Superior temporal gyrus (tissue), 1 donor: ENCODE measurements at regions not wholly inside any gene's neighbourhood (a gene's known extent, or its start where the extent isn't known, plus 50 kb on each side); places are given as distances from the start of the nearest gene placed in this dataset.

Experiments
- DNase-seq: peaks from one replicate; pipeline ENCODE4 v3.0.0-alpha.2; 2016; ENCODE audit errors: extremely low spot score

DNA sequence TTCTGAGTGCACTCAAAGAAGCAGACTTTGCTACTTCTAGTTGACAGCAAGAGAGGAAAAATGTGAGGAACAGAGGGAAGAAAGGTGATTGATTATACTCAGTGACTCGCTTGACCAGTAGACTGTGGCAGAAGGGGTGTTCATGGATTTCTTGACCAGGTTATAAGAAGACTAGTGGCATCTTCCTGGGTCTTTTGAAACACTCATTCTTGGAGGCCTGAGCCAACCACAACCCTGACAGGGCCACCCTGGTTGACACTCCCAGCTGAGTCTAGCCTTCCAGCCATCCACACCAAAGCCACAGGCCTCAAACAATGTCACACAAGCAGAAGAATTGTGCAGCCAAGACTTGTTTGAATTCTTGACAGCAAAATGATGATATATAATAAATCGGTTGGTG, 366.3 kb downstream of the SS18 start:
- DNase-seq: no peak

DNA sequence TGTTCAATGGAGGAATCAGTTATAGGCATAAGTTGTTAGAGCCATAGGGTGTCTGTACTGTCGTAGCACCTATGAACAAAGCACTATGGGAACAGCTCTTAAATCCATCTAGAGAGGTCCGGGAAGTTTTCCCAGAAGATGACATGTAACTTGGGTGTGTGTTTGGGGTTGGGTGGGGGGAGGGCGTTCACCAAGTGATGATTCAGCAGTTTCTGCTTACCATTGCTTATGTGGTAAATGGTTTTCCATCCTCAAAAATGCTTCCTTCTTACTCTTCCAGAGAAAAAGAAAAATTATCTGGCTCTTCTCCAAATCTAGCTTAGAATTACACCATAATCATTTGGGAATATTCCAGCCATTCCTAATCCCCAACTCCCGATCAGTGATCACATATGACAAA, 361.1 kb upstream of the ZNF521 start:
- DNase-seq: no peak

DNA sequence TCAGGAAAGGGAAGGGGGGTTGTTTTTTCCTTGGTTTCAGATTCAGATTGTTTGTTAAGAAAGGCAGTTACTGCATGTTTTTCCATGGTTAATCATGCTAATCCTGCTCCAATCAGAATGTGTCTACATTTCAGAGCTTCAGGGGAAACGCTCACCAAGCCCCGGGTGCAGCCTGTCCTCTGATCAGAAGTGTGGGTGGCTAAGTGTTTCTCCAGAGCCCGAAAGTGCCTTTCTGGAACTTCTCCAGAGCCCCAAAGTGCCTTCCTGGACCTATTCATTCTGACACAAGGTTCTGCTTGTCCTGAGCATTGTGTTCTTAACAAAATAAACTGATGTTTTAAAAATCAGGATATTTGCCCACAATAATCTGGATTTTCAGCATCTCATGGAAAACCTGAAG, 359.0 kb upstream of the ZNF521 start:
- DNase-seq: no peak

DNA sequence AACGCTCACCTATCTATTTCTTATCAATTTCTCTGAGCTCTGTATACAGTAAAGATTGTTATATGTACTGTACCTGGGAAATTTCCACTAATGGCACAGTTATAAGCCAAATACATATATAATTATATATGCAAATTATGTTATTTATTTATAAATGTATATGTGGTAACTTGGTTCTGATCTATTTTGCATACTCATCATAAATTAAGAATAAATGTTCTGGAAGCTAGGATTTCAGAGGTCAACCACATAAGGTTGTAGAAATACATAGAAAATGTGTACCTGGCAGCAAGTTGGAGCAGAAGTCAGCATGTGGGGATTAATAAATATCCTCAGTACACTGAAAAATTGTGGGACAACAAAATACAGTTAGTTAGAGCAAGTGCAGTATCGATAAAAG, 353.7 kb upstream of the ZNF521 start:
- no peak for DNase-seq

DNA sequence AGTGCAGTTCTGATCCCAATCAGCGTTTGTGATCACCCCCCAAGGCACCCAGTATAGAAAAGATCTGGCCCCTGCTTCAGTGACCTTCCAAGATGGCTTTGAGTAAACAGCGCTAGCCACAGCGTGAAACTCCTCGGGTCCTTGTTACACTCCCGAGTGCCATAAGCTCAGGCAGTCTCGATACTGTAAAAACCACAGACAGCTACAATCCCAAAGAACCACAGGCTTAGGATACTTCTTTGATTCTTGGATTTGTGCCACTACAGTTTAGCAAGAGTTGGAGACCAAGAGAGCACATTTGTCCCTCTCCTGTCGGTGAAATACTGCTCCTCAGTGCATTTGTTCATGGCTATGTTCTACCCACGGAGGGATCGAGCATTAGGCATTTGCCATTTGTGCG, 352.5 kb upstream of the ZNF521 start:
- DNase-seq: no peak

DNA sequence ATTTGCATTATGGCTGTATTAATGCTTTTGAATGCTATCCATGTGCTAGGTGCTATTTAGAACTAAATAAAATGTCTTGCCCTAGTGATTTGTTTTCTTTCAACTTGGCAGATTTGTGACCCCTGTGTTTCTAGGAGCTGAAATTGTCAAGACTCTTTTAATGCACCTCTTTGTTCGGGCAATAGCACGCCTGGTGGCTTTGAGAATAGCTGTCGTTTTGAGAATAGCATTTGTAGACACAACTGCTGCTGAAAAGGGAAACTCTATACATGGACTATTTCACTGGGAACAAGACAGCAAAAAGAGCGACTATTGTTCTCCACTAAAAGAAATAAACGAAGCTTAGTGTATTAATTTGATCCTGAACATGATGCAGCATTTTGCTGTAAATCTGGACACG, 352.1 kb upstream of the ZNF521 start:
- no peak for DNase-seq

DNA sequence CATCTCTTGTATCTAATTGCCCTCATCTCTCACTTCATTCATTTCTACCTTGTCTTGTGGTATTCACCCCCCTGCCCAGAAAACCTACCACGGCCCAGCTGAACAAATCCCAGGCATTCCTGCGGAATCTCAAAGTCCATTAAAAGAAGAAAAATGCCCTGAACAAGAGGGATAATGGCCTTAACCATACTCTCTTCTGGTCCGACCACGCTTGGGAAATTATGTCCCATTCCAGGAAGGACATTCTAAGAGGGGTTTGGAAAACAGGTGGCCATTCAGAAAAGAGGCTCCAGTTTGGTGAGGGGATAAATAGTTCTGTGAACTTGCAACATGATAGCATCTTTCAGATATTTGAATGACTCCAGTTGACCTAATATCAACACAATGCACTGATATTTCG, 349.9 kb upstream of the ZNF521 start:
- DNase-seq: no peak

DNA sequence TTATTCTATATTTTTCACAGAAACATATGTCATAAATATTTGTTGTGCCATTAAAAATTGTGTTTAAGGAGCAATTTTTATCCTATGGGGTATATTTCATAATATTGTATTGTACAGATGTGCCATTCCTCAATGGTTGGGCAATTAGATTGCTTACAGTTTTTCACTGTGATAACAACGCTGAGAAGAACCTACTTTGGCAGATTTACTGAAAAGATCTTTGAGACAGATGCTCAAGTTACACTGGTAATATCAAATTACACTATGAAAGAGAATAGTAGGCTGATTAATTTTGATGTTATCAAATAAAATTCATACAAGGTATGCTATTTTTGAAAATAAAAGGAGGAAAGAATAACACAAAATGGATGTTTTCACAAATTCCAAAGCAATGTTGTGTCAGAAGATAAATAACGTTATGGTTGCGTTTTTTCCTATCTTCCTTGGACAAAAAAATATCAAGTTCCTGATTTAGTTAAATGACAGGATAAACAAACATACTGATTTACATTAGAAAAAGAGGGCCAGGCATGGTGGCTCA, 335.1 kb upstream of the ZNF521 start:
- no peak for DNase-seq

DNA sequence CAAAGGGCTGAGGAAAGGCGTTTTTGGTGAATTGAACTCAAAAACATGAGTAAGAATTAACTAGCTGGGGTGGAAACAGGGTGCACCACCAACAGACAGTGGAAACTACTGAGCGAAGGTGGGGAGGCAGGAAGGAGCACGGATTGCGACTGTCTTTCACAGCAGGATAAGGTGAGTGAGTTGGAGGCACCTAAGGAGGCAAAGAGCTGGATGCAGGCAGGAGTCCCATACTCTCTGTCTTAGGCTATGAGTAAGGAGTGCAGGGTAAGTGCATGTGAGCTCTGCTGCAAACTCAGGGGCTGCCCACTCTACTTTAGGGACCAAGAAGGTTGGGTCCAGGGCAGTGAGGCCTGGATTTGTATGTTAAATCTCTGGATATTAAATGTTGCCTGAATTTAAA, 333.1 kb upstream of the ZNF521 start:
- no peak for DNase-seq

DNA sequence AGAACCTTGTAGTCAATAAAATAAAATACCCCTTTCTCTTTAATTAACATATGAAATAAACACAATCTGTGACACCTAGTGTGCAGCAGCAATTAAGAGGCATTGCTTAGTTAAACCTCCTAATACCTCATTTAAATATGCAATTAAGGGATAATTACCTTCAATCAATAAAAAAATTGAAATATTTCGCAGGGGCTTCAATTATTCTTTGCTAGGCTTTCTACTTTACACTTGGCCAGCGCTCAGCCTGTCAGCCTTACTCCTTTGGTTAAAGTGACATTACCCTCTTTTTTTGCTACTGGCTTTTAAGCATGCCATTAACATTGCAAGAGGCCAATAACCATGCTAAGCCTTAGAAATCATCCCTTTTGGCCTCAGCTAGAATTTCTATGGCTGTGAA, 327.5 kb upstream of the ZNF521 start:
- DNase-seq: no peak

DNA sequence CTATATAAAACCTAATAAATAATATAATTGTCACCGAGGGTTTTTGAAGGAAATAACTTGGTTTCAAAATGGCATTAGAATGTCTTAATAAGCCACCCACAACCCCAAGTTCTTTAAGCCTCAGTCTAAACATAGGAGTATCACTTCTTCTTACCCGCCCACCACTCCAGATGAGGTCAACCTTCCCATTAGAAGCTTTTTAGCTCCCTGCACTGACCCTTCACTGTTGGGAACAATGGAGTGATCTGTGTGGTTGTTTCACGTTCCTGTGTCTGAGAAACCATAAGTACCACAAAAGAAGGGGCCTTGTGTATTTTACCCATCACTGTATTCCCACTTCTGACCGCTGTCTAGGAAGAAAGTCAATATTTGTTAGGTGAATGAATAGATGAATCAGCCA, 326.3 kb upstream of the ZNF521 start:
- DNase-seq: no peak

DNA sequence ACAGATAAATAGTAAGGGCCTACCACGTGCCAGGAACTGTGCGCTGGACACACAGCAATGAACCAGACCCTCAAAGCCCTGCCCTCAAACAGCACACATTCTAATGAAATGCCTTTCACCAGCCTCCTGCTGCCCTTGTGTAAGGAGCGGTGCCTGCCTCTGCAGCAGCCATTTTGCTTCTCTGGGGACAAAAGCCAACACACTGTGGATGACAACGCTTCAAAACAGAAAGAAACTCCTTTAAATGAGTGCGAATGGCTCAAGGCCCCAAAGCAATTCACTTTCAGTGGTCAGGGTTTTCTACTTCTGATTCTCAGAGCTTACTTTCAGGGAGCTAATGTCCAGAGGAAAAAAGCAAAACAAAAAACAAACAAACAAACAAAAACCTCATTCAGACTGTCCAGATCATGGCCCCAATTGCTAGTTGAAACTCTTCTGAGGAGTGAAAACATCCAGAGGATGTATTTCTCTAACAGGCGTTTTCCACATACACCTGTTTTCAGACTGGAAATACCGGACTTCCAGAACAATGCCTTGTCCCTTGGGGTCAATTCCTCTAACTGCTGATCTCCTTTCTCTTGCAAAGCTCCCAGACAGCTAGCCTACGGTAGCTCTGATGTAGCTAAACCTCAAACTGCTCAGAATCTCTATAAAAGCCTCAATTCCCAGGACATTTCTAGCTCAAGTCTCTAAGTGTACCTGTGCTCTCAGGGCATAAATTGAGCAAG, 323.3 kb upstream of the ZNF521 start:
- DNase-seq: no peak

DNA sequence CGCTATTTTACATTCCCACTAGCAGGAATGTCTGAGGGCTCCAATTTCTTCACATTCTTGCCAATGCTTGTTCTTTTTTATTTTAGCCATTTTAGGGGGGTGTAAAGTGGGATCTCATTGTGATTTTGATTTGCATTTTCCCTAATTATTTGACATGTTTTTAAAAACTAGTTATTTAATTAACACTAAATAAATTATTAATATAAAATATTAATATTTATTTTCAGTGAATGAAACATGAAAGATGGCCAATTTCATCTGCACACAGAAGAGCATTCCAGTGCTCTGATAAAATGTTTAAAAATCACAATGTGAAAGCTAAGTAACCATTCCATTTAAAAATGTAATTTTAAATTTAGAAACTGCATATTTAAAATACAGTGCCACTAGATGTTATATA, 322.2 kb upstream of the ZNF521 start:
- DNase-seq: no peak

DNA sequence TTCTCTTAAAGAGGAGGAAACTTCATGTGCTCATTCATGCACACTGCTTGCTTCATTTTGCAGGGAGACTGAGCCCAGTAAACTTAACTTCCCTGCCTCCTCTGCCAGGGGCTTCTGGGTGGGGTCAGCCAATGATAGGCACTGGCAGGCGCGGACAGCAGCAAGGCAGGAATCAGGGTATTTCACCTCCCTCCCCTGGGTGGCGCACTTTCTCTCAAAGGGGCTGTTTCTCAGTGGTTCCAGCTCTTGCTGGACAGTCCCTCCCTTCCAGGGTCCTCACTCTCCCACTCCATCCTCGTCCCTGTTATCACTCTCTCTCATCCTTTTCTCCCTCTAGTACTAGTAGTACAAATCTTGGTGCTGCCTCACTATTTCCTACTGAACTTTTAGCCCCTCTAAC, 320.5 kb upstream of the ZNF521 start:
- no peak for DNase-seq

DNA sequence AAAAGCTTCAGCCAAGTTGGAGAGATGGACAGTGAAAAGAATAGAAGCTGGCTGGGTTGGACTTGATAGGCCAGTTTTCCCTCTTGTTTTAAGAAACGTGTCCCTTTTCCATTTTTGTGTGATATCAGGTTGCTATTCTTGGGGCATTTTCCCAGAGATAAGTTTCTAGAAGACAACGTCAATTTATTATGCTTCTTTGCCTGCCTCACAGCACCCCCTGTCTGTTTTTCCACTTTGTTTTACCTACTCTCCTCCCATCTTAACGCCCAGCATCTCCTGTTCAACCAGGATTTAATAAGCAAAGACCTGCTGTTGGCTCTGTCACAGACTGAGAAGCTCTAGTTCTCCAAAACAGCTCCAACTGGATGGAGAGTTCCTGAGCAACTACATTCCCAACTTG, 317.8 kb upstream of the ZNF521 start:
- DNase-seq: no peak

DNA sequence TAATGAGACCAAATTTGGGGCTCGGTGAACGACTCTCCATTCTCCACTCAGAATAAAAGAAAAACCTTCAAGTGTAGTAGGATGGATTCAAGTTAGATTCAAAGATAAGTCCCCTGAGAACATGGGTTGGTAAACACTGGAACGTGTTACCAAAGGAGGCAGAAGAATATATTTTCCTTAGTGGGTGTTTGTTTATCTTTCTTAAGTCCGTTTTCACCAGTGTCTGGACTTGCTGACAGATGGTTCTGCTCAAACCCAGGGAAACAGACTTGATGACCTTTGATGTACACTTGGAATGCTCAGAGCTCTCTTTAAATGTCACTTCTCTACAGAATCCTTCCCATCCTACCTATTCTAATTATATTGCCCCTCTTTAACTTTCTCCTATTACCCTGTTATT, 310.3 kb upstream of the ZNF521 start:
- no peak for DNase-seq

DNA sequence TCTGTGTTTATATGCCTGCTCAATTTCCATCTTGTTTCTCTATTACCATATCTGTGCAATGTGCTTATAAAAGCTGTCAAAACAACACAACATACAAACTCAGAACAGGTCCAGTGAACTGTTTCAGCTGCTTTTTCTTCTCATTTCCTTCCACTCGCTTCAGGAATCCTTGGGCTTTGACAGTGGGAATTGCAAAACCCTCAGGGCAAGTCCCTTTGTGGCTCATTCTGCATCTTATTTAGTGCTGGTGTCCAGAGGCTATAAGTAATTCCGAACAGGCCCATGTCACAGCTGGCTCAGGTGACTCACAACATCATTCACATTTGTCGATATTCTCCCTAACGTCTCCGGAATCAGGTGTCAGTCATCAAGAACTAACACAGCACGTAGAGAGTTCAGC, 309.9 kb upstream of the ZNF521 start:
- DNase-seq: no peak

DNA sequence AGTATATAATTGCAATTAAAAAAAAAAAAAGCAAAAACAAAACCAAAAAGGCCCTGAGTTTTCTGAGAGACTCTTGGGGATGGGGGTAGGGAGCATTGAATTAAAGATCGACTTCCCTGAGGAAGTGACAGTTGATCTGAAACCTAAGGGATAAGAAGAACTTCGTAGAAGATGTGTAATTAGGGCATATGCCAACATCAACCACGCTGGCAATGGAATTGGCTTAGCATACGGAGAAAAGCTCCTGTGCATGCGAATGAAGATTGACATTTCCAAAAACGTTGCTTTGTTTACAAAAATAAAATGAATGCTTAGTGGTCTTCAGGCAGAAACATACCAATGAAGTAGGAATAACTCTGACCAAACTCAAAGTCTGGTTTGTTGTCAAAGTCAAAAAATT, 307.6 kb upstream of the ZNF521 start:
- DNase-seq: no peak

DNA sequence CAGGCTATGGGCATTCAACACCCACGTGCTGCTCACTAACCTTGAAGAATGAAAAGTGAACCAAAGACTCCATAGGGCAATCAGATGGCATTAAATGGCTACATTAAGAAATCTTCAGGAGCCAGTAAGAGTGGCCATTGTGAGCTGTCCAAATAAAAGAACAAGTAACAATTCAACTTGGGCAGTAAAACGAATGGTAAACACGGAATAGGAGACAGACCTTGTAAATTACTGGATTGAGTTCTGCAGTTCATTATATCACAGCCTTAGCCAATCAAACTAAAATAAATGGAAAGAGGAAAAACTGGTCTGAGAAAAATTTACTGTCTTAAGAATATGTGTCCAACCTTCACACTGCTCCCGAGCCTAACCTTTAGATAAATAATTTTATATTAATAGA, 306.5 kb upstream of the ZNF521 start:
- no peak for DNase-seq

DNA sequence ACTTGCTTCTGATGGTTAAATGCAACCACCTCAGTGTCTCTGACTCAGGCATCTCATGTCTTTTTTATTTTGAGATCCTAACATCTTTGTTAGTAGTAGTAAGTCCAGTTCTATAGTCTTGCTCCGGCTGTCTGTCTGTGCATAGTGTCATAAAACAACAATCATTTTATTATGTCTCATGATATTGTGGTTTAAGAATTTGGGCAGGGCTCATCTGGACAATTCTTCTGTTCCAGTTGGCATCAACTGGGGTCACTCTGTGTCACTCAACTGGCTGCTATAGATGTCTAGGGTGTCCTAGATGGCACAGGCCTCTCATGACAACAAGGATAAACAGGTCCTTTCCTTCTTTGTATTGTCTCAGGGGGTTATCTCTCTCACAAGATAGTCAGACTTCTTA, 299.6 kb upstream of the ZNF521 start:
- no peak for DNase-seq

DNA sequence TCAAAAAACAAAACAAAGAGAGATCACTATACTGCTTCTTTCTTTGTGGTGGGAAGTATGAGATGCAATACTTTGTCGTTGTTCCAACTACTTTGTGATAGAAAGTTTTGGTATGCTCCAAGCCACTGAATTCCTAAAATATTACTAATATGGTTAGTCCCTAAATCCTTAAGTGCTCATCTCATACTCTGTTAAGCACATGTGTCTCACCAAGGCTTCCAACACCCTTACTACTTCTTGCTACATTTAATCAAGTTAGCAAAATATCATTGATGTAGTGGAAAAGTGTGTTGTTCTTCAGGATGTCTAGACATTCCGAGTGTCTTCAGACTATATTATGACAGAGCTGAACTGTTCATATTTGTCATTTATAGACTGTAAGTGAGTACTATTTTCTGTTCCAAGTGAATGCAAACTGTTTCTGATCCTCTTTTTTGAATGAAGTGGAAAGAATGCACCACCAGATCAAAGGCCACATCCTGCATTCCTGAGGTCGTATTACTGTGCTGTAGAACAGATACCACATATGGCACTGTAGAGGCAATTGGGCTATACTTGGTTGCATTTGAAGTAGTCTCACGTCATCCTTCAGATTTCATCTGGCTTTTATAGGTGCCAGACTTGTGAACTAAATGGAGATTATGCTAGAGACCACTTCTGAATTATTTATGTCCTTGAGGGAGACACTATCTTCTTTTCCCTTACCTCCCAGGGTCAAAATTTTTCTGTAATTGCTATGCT, 298.4 kb upstream of the ZNF521 start:
- no peak for DNase-seq

DNA sequence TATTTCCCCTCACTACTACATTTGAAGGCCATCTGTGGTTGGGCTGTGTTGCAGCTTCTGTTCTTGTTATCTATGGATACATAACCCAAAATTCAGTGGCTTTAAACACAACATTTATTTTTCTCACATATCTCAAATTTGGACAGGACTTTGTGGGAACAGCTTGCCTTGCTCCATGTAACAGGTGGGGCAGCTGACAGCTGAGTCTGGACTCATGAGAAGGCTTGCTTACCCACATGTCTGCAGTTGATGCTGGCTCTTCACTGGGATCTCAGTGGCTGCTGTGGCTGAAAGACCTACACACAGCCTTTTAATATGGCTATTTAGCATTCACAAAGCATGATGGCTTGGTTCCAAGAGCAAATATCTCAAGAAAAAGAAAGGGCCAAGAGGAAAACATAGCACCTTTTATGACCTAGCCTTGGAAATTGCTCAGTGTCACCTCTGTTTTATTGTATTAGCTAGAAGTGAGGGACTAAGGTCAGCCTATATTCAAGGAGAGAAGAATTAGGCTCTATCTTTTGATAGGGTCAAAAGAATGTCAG, 296.8 kb upstream of the ZNF521 start:
- no peak for DNase-seq

DNA sequence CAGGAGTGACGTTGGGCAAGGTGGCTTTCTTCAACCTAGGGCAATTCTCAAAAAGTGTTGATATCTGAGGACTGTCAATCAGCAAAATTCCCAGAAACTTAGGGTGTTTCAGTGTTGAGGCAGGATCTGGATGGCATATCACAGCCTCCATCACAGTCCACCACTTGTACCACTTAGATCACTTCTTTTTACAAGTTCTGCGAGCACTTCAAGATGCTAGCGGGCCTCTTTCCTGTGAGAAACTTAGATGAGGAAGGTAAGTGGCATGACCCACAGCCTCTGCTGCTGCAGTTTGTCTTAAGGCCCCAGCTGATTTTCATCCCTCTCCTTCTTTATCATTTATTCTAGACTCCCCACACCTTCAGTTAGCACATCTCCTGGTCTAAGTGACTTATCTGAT, 295.4 kb upstream of the ZNF521 start:
- no peak for DNase-seq
